Activated CD4-positive, CD25-positive, alpha-beta regulatory T cell treated with anti-CD3 and anti-CD28 coated beads, Interleukin-2, amount 50 U/mL, for 16 hours (primary cell): ENCODE measurements at regions not wholly inside any gene's neighbourhood (a gene's known extent, or its start where the extent isn't known, plus 50 kb on each side); places are given as distances from the start of the nearest gene placed in this dataset.

Experiments used
- DNase-seq: peaks from one replicate; pipeline ENCODE4 v3.0.0-alpha.2; 2020; ENCODE audit warnings: low read depth, low spot score

GRCh38 chr13:97111756-97112155 is 110.4 kb upstream of the MBNL2 start:
- no peak for DNase-seq

DNA sequence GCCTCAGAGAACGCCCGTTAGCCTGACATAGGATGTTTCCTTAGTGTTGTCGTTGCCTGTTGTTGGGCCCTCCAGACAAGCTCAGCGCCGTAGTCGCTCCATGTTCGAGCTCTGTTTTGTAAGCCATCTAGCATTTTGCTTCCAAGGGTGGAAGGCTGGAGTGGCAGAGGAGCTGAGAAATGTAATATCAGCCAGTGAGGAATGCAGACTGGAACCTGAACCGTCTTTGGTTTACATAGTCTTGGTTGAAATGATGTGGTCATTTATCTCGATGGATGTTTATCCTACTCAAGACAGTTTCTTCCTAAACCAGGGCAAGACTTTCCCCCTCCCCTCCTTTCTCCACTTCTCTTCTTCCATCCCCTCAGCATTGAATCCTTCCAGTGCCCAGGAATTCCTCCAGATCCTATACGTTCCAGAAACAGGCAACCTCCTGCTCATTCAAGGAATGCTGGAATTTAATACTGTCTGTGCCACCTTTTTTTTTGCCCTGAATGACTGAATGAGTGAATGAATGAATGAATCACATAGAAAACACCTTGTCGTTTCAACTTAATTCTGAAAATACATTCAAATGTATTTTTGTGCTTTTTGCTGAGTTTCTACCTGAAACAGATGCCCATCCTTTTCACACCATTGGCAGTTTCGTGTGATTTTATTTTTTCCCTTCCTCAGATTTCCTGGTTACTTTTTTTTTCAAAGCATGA is 109.5 kb upstream of the MBNL2 start:
- DNase-seq = no peak

- DNase-seq = no peak
These were observed 108.7 kb upstream of the MBNL2 start for GRCh38 chr13:97113231-97114001.

DNA sequence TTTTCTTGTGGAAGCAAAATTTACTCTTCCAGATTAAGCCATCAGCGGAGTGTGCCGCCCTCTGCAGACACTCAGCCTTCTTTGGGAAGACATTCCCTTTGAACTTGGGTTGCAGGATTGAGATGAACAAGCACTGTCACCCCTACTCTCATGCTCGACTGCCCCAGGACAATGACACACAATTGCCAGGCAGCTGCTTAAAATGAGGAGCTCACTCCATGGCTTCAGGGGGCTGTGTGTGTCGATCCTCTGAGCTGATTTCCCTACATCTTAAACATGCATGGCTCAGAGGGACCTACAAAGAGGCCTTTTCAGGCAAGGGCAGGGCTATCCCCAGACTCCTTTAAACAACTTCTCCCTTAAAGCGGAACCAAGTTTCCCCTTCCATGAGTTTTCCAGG is 107.5 kb upstream of the MBNL2 start:
- DNase-seq = no peak

- no peak for DNase-seq
These were observed 105.4 kb upstream of the MBNL2 start for GRCh38 chr13:97116754-97117153.

DNA sequence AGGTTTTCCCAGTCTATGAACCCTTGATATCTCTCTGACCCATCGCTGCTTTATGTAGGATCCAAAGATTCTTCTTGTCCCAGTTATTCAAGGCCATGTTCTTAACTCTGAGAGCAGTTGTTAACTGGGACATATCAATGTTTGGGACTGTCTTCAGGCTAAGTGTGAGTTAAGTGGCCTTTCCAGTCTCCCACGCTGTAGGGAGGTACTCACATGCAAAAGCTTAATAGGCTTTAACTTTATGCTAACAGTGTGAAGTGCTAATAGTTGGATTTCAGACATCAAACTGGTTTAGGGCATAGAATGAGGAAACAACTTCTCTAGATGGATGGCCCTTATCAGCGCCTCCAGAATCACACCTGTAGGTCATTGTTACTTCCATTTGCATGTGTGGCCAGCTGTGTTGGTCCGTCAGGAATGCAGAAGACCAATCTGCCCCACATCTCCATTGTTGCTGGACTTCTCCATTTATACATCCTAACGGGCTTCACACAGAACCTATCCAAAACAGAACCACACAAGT is 104.7 kb upstream of the MBNL2 start:
- DNase-seq = no peak

GRCh38 chr13:97119943-97120342 is 102.2 kb upstream of the MBNL2 start:
- DNase-seq = no peak

DNA sequence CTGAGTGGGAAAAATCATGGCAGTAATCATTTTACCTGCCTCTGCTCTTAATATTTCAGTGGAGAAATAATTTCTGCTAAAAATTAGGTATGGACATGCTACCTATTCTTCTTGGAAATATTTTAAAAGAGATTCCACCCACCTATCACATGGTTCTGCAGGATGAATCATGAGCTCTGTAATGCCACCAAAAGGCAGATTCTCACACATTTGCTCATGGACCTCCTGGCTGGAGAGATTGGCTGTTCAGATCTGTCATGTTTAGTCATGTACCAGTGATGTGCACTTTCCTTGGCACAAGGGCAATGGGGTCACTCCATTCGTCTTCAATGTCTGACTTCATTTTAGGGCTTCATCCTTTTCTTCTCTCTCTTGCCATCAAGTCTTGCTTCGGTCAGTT is 101.8 kb upstream of the MBNL2 start:
- no peak for DNase-seq

- no peak for DNase-seq
These were observed 101.2 kb upstream of the MBNL2 start for GRCh38 chr13:97120976-97121375.

- DNase-seq = no peak
These were observed 100.2 kb upstream of the MBNL2 start for GRCh38 chr13:97121894-97122293.

DNA sequence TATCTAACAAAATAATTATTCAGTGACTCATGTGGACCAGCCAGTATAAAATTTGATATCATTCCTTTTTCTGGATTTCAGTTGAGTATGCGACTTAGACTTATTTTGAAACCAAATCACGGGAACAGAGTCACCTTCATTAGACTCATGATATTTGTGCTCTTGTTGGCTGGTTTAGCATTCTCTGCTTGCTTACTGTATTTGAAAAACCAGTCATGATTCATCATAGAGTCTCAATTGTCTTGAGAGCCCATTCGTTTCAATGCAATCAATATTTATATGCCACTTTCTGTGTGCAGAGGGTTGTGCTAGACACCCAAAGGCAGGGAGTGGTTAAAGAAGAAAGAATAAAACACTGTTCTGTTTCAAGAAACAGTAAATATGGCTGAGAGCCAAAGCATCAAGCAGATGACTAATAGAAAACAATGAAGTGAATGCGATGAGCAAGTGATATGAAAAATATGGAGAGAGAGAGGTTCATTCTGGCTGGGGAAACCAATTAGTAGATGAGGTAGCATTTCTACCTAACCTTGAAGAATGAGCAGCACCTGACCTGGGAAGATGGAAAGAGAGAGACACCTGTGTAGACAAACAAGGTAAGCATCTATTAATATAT is 99.6 kb upstream of the MBNL2 start:
- no peak for DNase-seq

DNA sequence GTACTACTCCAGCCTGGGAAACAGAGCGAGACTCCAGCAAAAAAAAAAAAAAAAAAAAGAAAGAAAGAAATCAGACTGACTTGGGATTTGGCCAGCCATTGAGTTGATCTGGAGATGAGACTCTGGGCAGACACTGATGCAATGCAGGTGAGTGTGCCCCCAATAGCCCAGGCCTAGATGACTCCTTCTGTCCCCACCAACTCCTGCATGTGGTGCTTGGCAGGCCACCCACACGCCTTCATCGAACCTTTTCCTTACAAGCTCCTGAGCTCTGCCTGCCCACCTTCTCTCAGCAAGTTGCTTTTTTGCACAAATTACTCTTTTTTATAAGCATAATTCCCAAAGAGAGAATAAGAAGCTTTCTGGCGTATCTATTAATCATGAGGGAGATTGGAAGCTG is 97.9 kb upstream of the MBNL2 start:
- no peak for DNase-seq

DNA sequence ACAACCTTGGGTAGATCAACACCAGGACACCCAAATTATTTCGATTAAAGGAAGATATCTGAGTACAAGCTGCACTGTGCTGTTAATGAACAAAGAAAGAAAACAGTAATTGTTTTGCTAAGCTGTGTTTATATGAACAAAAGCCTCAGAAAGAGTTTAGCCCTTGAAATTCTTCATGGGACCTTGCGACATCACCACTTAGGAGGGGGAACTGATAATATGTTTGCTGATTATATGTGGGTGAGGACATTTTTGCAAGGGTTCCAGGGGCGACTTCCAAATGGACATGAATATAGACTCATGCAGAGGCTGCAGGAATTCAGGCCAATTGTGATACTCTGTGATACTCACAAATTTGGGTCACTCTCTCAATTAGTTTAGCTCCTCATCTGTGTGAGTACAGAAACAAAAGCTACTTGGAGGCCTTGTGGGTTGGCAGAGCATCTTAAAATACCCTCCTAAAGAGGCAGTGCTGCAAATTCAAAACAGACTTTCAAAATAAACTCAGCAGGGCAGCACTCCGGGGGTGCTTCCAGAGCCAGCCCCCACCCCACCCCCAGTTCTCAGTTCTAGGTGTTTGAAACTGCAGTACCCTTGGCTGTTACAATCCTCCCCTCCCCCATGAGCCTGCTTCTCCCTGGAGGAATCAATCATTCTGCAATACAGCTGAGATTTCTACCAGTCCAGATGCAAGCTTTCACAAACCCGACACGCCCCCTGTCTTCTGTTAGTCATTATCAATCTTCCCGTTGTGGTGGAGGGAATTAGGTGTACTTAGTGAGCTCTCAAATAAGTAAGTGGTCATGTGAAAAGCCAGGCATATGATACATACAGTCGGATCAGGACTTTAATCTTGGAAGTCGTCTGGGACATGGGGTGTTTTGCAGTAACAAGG is 97.0 kb upstream of the MBNL2 start:
- no peak for DNase-seq

- no peak for DNase-seq
These were observed 96.1 kb upstream of the MBNL2 start for GRCh38 chr13:97125810-97126738.

DNA sequence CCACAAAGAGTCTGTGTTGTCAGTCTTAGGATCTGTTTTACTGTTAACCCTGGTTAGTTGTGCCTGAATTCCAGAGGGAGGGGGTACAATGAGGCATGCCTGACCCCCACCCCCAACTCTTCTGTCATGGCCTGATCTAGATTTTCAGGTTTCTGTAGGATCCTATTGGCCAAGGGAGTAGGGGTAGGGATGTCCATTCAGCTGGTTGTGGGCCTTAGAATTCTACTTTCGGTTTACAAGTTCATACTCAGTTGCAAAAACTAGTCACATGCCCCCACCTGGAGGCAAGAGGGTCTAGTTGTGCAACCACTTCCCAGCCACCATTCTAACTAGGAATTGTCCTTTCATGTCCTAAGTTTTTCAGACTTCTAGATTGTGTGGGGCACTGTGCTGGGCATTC is 94.3 kb upstream of the MBNL2 start:
- no peak for DNase-seq

DNA sequence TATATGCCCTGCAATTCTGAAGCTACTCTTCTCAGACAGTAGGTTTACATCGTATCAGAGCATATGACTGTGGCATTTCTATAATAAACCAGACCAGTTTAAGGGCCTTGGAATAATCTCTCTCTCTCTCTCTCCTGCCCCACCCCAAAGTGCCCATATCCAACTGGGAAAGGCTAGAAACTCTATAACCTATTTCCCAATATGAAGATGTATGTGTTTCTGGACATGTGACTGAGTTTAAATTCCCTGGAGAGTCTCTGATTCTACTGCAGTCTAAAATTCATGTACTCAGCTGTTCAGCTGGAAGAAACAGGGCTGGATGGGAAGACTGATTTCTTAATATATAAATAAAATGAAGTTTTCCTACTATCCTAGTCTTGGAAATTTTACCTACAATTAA is 91.9 kb upstream of the MBNL2 start:
- no peak for DNase-seq

GRCh38 chr13:97131447-97131846 is 90.7 kb upstream of the MBNL2 start:
- no peak for DNase-seq

GRCh38 chr13:97133554-97133953 is 88.6 kb upstream of the MBNL2 start:
- no peak for DNase-seq

- no peak for DNase-seq
These were observed 88.2 kb upstream of the MBNL2 start for GRCh38 chr13:97133955-97134354.

DNA sequence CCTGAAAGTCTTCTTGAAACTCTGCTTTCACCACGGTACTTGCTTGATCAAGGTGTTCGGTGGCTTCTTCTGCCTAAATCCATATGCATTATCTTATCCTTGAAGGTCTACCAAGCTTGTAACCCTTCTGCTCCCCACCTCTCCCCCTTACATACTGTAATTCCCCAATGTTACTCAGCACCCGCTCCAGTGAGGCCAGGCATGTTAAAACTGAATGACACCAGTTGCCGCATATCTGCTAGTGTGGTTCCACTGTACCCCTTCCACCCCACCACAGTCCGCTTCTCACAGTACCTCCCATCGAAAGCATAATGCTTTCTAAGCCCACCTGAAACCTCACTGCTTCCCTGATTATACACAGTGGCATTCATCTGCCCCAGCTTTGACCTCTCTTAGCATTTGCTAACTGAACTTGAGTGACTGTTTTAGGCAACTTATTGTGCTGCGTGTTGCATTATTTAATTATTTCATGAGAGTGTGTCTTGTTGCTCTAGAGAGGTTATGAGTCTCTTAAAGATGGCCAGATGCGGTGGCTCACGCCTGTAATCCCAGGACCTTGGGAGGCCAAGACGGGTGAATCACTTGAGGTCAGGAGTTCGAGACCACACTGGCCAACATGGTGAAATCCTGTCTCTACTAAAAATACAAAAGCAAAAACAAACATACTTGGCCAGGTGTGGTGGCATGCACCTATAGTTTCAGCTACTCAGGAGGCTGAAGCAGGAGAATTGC is 87.6 kb upstream of the MBNL2 start:
- no peak for DNase-seq
